ENCODE measurements at regions not wholly inside any gene's neighbourhood (a gene's known extent, or its start where the extent isn't known, plus 50 kb on each side); places are given as distances from the start of the nearest gene placed in this dataset.

GRCh38 chr5:154595662-154596061 is 117.6 kb upstream of the HAND1 start:
- no peaks in the 10 kb centered on the region for H3K79me2 ChIP-seq (replicated peaks; ENCODE audit: insufficient read depth, low read length)
- no peak for TF ChIP-seq REST (IDR thresholded peaks at IDR 0.05; ENCODE audit: borderline replicate concordance)
- no peak for TF ChIP-seq EZH2 (IDR thresholded peaks at IDR 0.05; ENCODE audit: borderline replicate concordance, insufficient read depth, low read length, poor library complexity, severe bottlenecking)
- no peak for TF ChIP-seq TAF1 (IDR thresholded peaks at IDR 0.05; ENCODE audit: low read depth)
- no peak for TF ChIP-seq MXI1 (conservative IDR thresholded peaks at IDR 0.05; ENCODE audit: poor library complexity, severe bottlenecking)
- TF ChIP-seq EP300 (conservative IDR thresholded peaks at IDR 0.05; ENCODE audit: poor library complexity, severe bottlenecking), result no peak
- TF ChIP-seq RAD21 (conservative IDR thresholded peaks at IDR 0.05), result no peak
- TF ChIP-seq CTCF (IDR thresholded peaks at IDR 0.05; ENCODE audit: poor library complexity, severe bottlenecking), result no peak
- no peak for TF ChIP-seq POLR2AphosphoS5 (IDR thresholded peaks at IDR 0.05)
- TF ChIP-seq SMC3 (conservative IDR thresholded peaks at IDR 0.05; ENCODE audit: poor library complexity), result no peak
- H3K36me3 ChIP-seq (ENCODE audit: insufficient read depth, low read length), result no peaks in the 10 kb centered on the region

GRCh38 chr5:154593796-154594195 is 115.8 kb upstream of the HAND1 start:
- no peaks in the 10 kb centered on the region for H4K20me1 ChIP-seq (ENCODE audit: insufficient read depth)
- H3F3A ChIP-seq (ENCODE audit: insufficient read depth, low read length, poor library complexity, severe bottlenecking), result no peaks in the 10 kb centered on the region
- no peak overlapping the region for H2AFZ ChIP-seq (ENCODE audit: low read depth, low read length)
- no peaks in the 10 kb centered on the region for H3K27me3 ChIP-seq (ENCODE audit: insufficient read depth, low read depth, low read length)
- no peak overlapping the region for H3K9ac ChIP-seq (ENCODE audit: low read length)
- no peak for TF ChIP-seq RAD21 (conservative IDR thresholded peaks at IDR 0.05)
- no peak for TF ChIP-seq EZH2 (IDR thresholded peaks at IDR 0.05; ENCODE audit: borderline replicate concordance, insufficient read depth, low read length, poor library complexity, severe bottlenecking)
- no peak for TF ChIP-seq EP300 (conservative IDR thresholded peaks at IDR 0.05; ENCODE audit: poor library complexity, severe bottlenecking)
- no peak for TF ChIP-seq TAF1 (IDR thresholded peaks at IDR 0.05; ENCODE audit: low read depth)
- no peak for TF ChIP-seq REST (IDR thresholded peaks at IDR 0.05; ENCODE audit: borderline replicate concordance)
- TF ChIP-seq POLR2AphosphoS5 (IDR thresholded peaks at IDR 0.05), result no peak
- H3K79me2 ChIP-seq (replicated peaks; ENCODE audit: insufficient read depth, low read length), result no peaks in the 10 kb centered on the region
- no peaks in the 10 kb centered on the region for H3K9me3 ChIP-seq (ENCODE audit: low read length)
- H3K36me3 ChIP-seq (ENCODE audit: insufficient read depth, low read length), result no peaks in the 10 kb centered on the region
- no peaks in the 10 kb centered on the region for H3K9me2 ChIP-seq (ENCODE audit: insufficient read depth, low read length)
- no peak overlapping the region for H3K4me2 ChIP-seq (ENCODE audit: low read length)
- no peak overlapping the region for H3K27ac ChIP-seq (ENCODE audit: low read length)
- H3K4me3 ChIP-seq (ENCODE audit: low read length), result no peak overlapping the region

More at GRCh38 chr5:154595662-154596061, 117.6 kb upstream of the HAND1 start:
- no peaks in the 10 kb centered on the region for H4K20me1 ChIP-seq (ENCODE audit: insufficient read depth)
- no peak overlapping the region for H3K27ac ChIP-seq (ENCODE audit: low read length)
- H3K9ac ChIP-seq (ENCODE audit: low read length), result no peak overlapping the region
- H2AFZ ChIP-seq (ENCODE audit: low read depth, low read length), result no peak overlapping the region
- no peak overlapping the region for H3K4me3 ChIP-seq (ENCODE audit: low read length)
- no peaks in the 10 kb centered on the region for H3K9me3 ChIP-seq (ENCODE audit: low read length)
- no peak overlapping the region for H3K4me2 ChIP-seq (ENCODE audit: low read length)
- no peaks in the 10 kb centered on the region for H3K27me3 ChIP-seq (ENCODE audit: insufficient read depth, low read depth, low read length)
- no peaks in the 10 kb centered on the region for H3K9me2 ChIP-seq (ENCODE audit: insufficient read depth, low read length)
- no peaks in the 10 kb centered on the region for H3F3A ChIP-seq (ENCODE audit: insufficient read depth, low read length, poor library complexity, severe bottlenecking)
